ENCODE measurements at regions not wholly inside any gene's neighbourhood (a gene's known extent, or its start where the extent isn't known, plus 50 kb on each side); places are given as distances from the start of the nearest gene placed in this dataset.

DNA sequence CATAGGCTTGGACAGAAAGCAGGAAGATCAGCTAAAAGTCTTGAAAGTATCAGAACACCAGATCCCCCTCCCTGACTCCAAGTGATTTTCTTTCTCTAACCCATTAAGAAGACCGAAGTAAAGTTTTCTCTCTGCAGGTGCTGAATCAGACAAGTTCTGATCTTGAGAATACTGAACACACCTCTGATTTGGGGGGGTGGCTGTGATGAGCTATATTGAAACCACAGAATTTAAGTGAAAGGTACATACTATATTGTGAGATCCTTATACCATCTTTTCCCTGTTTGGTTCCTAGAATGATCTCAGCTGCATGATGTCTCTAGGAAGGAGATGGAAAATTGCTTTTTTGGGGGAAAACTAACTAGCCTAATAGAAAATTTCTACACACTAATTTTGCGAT lies 196.0 kb downstream of the DIPK2A start:
- DNase-seq (ENCODE audit: low spot score), result no peak
- TF ChIP-seq, protein P1, sequence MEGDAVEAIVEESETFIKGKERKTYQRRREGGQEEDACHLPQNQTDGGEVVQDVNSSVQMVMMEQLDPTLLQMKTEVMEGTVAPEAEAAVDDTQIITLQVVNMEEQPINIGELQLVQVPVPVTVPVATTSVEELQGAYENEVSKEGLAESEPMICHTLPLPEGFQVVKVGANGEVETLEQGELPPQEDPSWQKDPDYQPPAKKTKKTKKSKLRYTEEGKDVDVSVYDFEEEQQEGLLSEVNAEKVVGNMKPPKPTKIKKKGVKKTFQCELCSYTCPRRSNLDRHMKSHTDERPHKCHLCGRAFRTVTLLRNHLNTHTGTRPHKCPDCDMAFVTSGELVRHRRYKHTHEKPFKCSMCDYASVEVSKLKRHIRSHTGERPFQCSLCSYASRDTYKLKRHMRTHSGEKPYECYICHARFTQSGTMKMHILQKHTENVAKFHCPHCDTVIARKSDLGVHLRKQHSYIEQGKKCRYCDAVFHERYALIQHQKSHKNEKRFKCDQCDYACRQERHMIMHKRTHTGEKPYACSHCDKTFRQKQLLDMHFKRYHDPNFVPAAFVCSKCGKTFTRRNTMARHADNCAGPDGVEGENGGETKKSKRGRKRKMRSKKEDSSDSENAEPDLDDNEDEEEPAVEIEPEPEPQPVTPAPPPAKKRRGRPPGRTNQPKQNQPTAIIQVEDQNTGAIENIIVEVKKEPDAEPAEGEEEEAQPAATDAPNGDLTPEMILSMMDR (IDR thresholded peaks at IDR 0.05), result no peak
- ATAC-seq (ENCODE audit: insufficient number of reproducible peaks, low FRiP score, low read depth), result no peak
- Histone ChIP-seq H3K9me3 (no peaks in the 10 kb centered on the region), H3K27ac (no peak overlapping the region), H3K4me1 (ENCODE audit: control insufficient read depth in 1 of 2, low read depth in 2 of 2) (peaks cover 1 to 5% of the 10 kb centered on the region in 2 donors), H3K4me3 (no peak overlapping the region), H3K36me3 (no peaks in the 10 kb centered on the region), H3K27me3 (replicated peaks; ENCODE audit: insufficient read depth) (no peaks in the 10 kb centered on the region)

DNA sequence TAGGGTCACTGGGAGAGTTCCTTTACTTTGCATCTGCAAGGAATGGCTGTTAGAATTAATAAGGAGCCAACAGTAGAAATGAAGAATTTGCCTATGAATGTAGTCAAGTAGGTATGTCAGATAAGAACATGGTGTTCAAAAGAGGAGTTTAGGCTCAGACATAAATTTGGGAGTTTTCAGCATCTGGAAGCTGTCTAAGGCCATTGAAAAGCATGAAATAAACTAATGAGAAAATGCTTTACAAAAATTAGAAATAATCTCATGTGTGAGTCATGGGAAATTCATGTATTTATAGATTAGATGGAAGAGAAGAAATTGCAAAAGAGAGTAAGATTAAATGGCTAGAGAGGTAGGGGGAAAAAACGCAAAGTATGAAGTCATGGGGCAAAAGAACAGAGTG lies 201.9 kb downstream of the DIPK2A start:
- TF ChIP-seq, protein P1 (IDR thresholded peaks at IDR 0.05), result no peak
- Histone ChIP-seq H3K27me3 (replicated peaks; ENCODE audit: insufficient read depth) (no peaks in the 10 kb centered on the region), H3K9me3 (no peaks in the 10 kb centered on the region), H3K4me1 (ENCODE audit: control insufficient read depth in 1 of 2, low read depth in 2 of 2) (no peaks in the 10 kb centered on the region), H3K27ac (no peak overlapping the region), H3K36me3 (no peaks in the 10 kb centered on the region), H3K4me3 (no peak overlapping the region)
- ATAC-seq (ENCODE audit: insufficient number of reproducible peaks, low FRiP score, low read depth) (no peak), DNase-seq (ENCODE audit: low spot score) (no peak)

GRCh38 chr3:144175644-144176425 lies 204.2 kb downstream of the DIPK2A start:
- TF ChIP-seq, protein P1 (IDR thresholded peaks at IDR 0.05), result no peak
- DNase-seq (ENCODE audit: low spot score), result no peak
- Histone ChIP-seq H3K27ac (no peak overlapping the region), H3K4me3 (no peak overlapping the region), H3K9me3 (no peaks in the 10 kb centered on the region), H3K4me1 (ENCODE audit: control insufficient read depth in 1 of 2, low read depth in 2 of 2) (peaks cover 0 to 3% of the 10 kb centered on the region in 2 donors), H3K36me3 (no peaks in the 10 kb centered on the region), H3K27me3 (replicated peaks; ENCODE audit: insufficient read depth) (no peaks in the 10 kb centered on the region)
- ATAC-seq (ENCODE audit: insufficient number of reproducible peaks, low FRiP score, low read depth), result no peak

DNA sequence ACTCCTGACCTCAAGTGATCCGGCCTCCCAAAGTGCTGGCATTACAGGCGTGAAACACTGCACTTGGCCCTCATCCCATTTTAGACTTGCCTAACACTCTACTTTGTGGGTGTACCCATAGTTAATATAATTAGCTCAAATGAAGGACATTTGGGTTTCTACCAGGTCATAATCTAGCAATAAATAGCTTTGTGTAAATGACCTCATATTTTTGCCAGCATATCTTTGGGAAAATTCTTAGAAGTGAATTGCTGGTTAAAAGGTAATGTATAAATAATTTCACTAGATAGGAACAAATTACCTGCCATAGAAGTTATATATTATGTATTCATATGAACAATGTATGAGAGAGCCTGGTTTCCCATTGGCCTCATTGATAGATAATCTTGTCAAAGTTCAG lies 206.0 kb downstream of the DIPK2A start:
- TF ChIP-seq, protein P1 (IDR thresholded peaks at IDR 0.05), result no peak
- no peak for DNase-seq (ENCODE audit: low spot score)
- Histone ChIP-seq H3K4me1 (ENCODE audit: control insufficient read depth in 1 of 2, low read depth in 2 of 2) (peaks cover 0 to 11% of the 10 kb centered on the region in 2 donors), H3K4me3 (no peak overlapping the region), H3K27ac (no peak overlapping the region), H3K27me3 (replicated peaks; ENCODE audit: insufficient read depth) (no peaks in the 10 kb centered on the region), H3K36me3 (no peaks in the 10 kb centered on the region), H3K9me3 (no peaks in the 10 kb centered on the region)
- no peak for ATAC-seq (ENCODE audit: insufficient number of reproducible peaks, low FRiP score, low read depth)

DNA sequence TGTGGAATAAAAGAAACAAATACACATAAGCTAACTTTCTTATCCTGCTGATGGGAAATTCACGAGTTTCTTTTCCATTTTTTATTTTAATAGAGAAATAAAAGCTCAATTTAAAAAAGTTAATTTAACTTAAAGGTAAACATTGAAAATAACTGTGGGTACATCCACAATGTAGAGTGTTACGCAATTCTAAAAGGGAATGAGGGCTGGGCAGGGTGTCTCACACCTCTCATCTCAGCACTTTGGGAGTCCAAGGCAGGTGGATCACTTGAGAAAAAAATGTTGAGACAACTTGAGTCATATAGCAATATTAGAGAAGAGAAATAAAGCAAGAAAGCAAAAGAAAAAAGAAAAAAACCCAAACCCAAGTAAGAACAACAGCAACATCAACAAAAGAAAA lies 207.0 kb downstream of the DIPK2A start:
- TF ChIP-seq, protein P1 (IDR thresholded peaks at IDR 0.05), result no peak
- no peak overlapping the region for H3K4me3 ChIP-seq
- no peaks in the 10 kb centered on the region for H3K27me3 ChIP-seq (replicated peaks; ENCODE audit: insufficient read depth)
- no peak overlapping the region for H3K27ac ChIP-seq
- no peaks in the 10 kb centered on the region for H3K36me3 ChIP-seq
- no peaks in the 10 kb centered on the region for H3K9me3 ChIP-seq
- DNase-seq (ENCODE audit: low spot score), result no peak
- no peak for ATAC-seq (ENCODE audit: insufficient number of reproducible peaks, low FRiP score, low read depth)
- H3K4me1 ChIP-seq (ENCODE audit: control insufficient read depth in 1 of 2, low read depth in 2 of 2), result peaks cover 0 to 11% of the 10 kb centered on the region in 2 donors
